Retinal pigment epithelial cell (primary cell): ENCODE measurements at regions not wholly inside any gene's neighbourhood (a gene's known extent, or its start where the extent isn't known, plus 50 kb on each side); places are given as distances from the start of the nearest gene placed in this dataset.

ENCODE experiments used
- DNase-seq: peaks from one replicate; pipeline ENCODE4 v3.0.0-alpha.2; 2010; ENCODE audit warnings: low read depth
- H3K4me3 ChIP-seq: 2 replicates; pipeline ENCODE4 v1.5.1; 2011; ENCODE audit warnings: mild to moderate bottlenecking, low read length, control low read depth, moderate library complexity
- TF ChIP-seq, protein P1 (sequence below): conservative IDR thresholded peaks from 2 replicates; pipeline ENCODE4 v1.5.1; 2011; ENCODE audit warnings: low read depth, low read length, control low read depth, inconsistent platforms

DNA sequence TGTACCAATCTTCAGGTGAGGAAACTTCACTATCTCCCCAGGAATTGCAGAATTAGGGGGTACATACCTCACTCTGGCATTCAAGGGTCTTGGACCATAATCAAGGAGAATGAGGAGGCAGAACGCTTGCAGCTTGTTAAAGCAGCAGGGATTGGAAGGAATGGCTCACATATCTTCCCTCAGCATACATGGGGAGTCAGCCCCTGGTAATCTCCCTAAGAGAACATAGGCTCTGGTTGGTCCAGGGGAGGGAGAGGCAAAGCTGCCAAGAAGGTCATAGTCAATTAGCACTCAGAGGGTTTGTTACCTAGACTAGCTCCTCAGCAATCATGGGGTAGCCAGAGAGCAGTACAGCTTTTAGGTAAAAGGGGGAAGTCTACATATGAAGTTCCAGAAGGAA, 256.8 kb downstream of the INSC start:
- H3K4me3 ChIP-seq: no peak overlapping the region
- DNase-seq: no peak
- TF ChIP-seq, protein P1, sequence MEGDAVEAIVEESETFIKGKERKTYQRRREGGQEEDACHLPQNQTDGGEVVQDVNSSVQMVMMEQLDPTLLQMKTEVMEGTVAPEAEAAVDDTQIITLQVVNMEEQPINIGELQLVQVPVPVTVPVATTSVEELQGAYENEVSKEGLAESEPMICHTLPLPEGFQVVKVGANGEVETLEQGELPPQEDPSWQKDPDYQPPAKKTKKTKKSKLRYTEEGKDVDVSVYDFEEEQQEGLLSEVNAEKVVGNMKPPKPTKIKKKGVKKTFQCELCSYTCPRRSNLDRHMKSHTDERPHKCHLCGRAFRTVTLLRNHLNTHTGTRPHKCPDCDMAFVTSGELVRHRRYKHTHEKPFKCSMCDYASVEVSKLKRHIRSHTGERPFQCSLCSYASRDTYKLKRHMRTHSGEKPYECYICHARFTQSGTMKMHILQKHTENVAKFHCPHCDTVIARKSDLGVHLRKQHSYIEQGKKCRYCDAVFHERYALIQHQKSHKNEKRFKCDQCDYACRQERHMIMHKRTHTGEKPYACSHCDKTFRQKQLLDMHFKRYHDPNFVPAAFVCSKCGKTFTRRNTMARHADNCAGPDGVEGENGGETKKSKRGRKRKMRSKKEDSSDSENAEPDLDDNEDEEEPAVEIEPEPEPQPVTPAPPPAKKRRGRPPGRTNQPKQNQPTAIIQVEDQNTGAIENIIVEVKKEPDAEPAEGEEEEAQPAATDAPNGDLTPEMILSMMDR: no peak

DNA sequence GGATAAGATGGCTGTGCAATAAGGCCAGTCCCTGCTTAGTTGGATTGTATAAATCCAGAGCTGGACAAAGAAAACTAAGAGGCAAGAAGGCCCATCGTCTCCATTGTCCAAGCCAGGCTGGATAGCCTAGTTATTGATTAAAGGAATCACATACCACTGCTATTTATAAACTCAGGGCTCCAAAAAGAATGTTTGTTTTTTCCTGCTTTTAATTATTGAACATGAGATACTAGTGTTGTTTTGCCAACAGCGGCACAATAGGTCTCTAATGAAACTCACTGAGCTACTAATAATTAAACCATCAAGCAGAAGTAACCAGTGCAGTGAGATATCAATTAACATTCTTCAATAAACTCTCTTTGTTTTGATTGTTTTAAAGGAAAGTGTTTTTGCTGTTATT, 259.7 kb downstream of the INSC start:
- TF ChIP-seq, protein P1: no peak
- no peak overlapping the region for H3K4me3 ChIP-seq

DNA sequence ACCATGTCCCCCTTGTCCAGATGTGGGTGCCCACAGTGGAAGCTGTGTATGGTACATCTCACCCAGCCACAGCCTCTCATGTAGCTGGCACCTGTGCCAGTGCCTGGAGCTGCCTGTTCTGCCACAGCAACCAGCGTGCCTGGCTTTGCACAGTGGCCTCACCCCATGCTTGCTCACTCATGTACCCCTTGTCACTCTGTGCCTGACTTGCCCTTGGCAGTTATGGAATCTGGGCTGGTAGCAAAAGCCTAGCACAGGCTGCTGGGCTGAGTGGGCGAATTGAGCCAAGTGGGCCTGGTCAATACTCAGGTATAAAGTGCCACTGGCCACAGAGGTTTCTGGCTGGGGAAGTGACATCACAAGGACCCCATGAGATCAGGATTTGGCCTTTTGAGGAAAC, 264.2 kb downstream of the INSC start:
- no peak overlapping the region for H3K4me3 ChIP-seq
- no peak for DNase-seq
- TF ChIP-seq, protein P1: no peak

More for the DNA sequence above, 259.7 kb downstream of the INSC start:
- no peak for DNase-seq

DNA sequence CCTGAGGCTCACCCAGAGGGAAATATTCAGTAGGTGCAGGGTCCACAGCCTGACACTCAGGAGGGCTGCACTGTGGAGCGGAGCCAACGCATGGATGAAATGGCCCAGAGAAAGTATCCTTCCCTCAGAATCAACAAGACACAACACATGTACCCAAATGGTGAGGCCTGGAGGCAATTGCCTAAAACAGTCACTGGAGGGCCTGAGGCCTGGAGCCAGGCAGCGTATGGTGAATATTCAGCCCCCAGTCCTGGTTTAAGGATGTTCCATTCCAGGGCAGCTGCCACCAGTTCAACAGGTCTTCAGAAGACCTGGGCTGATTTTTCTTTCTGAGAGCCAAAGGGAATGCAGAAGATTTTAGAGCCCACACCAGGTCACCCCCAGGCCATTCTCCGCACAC, 264.8 kb downstream of the INSC start:
- DNase-seq: no peak
- H3K4me3 ChIP-seq: no peak overlapping the region
- TF ChIP-seq, protein P1: no peak

DNA sequence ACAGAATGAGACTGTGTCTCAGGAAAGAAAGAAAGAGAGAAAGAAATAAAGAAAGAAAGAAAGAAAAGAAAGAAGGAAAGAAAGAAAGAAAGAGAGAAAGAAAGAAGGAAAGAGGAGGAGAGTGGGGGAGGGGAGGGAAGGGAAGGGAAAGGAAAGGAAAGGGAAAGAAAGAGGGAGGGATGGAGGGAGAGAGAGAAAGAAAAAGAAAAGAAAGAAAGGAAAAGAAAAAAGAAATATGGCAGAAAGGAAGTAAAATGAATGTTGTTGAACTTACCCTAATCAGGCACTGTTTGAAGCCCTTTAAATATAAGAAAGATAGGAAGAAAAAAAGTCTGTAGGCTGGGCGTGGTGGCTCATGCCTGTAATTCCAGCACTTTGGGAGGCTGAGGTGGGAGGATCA, 276.1 kb downstream of the INSC start:
- no peak overlapping the region for H3K4me3 ChIP-seq
- DNase-seq: no peak
- TF ChIP-seq, protein P1: no peak

DNA sequence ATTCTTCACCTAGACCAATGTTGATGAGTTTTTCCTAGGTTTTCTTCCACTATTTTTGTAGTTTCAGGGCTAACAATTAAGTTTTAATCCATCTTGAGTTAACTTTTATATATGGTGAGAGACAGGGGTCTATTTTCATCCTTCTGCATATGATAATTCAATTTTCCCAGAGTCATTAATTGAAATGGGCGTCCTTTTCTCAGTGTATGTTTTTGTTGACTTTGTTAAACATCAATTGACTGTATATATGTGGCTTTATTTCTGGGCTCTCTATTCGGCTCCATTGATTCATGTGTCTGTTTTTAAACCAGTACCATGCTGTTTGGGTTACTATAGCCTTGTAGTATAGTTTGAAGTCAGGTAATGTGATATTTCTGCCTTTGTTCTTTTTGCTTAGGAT, 282.1 kb downstream of the INSC start:
- TF ChIP-seq, protein P1: no peak
- no peak overlapping the region for H3K4me3 ChIP-seq
- DNase-seq: no peak

DNA sequence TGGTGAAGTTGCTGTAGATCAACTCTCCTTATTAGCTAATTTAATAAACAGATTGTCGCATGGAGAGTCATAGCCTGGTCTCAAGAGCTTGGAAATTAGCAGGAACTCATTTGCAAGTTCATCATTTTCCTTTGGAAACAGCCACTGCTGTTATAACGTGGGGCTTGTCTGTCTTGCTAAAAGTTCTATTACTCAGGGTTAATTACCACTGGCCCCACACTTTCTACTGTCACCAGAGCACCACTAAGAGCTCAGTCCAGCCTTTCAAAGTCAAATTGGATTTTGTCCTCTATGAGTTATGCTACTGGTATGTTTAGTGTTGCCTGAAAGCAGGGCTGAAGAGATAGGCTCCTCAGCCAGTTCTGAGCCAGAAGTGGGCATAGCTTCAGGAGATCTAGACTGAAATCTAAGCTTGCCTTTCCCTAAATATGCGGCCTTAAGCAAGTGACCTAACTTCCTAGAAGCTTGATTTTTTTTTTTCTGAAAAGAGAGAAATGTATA, 292.2 kb downstream of the INSC start:
- TF ChIP-seq, protein P1: no peak

More for the DNA sequence above, 292.2 kb downstream of the INSC start:
- no peak for DNase-seq
- no peak overlapping the region for H3K4me3 ChIP-seq
